ENCODE measurements at regions not wholly inside any gene's neighbourhood (a gene's known extent, or its start where the extent isn't known, plus 50 kb on each side); places are given as distances from the start of the nearest gene placed in this dataset.
"Not testable (repeated sequence)": the region's sequence is repeated elsewhere in the genome, so short reads cannot be mapped to it uniquely, and the experiment has no call there.

- DNase-seq = not testable (repeated sequence)
Observed at GRCh38 chrX:63176578-63176977, 174.6 kb downstream of the SPIN4 start.

- not testable (repeated sequence) for DNase-seq
Observed at GRCh38 chrX:63173841-63174718, 177.1 kb downstream of the SPIN4 start.

GRCh38 chrX:63169416-63169815 lies 181.7 kb downstream of the SPIN4 start:
- not testable (repeated sequence) for DNase-seq

- not testable (repeated sequence) for DNase-seq
Observed at GRCh38 chrX:63168949-63169348, 182.2 kb downstream of the SPIN4 start.

GRCh38 chrX:63167002-63167401 lies 184.1 kb downstream of the SPIN4 start:
- DNase-seq = not testable (repeated sequence)

- not testable (repeated sequence) for DNase-seq
Observed at GRCh38 chrX:63160994-63161393, 190.1 kb downstream of the SPIN4 start.

GRCh38 chrX:63160340-63160739 lies 190.8 kb downstream of the SPIN4 start:
- DNase-seq = not testable (repeated sequence)

GRCh38 chrX:63145526-63145925 lies 205.6 kb downstream of the SPIN4 start:
- DNase-seq = not testable (repeated sequence)

- not testable (repeated sequence) for DNase-seq
Observed at GRCh38 chrX:63142588-63142987, 208.5 kb downstream of the SPIN4 start.

GRCh38 chrX:63135859-63136258 lies 215.3 kb downstream of the SPIN4 start:
- not testable (repeated sequence) for DNase-seq

- peak in 1 of 14 donors; percentile 0 for DNase-seq
Observed at GRCh38 chrX:63128509-63128908, 222.6 kb downstream of the SPIN4 start.

GRCh38 chrX:63115196-63115595 lies 235.9 kb downstream of the SPIN4 start:
- no peak for DNase-seq

- DNase-seq = no peak
Observed at GRCh38 chrX:63101879-63102620, 249.1 kb downstream of the SPIN4 start.

GRCh38 chrX:63058204-63058603 lies 292.9 kb downstream of the SPIN4 start:
- DNase-seq = no peak

- DNase-seq = no peak
Observed at GRCh38 chrX:63050225-63050624, 300.9 kb downstream of the SPIN4 start.

GRCh38 chrX:63032811-63033210 lies 318.3 kb downstream of the SPIN4 start:
- DNase-seq = no peak

GRCh38 chrX:63013549-63013948 lies 337.6 kb downstream of the SPIN4 start:
- no peak for DNase-seq

GRCh38 chrX:63012574-63012973 lies 338.6 kb downstream of the SPIN4 start:
- DNase-seq = no peak

GRCh38 chrX:63000196-63000595 lies 350.9 kb downstream of the SPIN4 start:
- not testable (repeated sequence) for DNase-seq

Measured in C1 segment of cervical spinal cord (tissue), 14 donors.